HEK293 (cell line): ENCODE measurements at regions not wholly inside any gene's neighbourhood (a gene's known extent, or its start where the extent isn't known, plus 50 kb on each side); places are given as distances from the start of the nearest gene placed in this dataset.

Experiments
- ZNF404 ChIP-seq: fragments of 450-650 bp; formaldehyde crosslinking; IDR thresholded peaks from 2 replicates; pipeline ENCODE4 v1.5.1; 2017; ENCODE audit warnings: missing biosample characterization, missing genetic modification characterization
- TF ChIP-seq, protein P1 (sequence below): fragments of 450-650 bp; formaldehyde crosslinking; optimal IDR thresholded peaks from 2 replicates; pipeline ENCODE3; 2016; ENCODE audit warnings: missing biosample characterization, mild to moderate bottlenecking, missing genetic modification characterization
- TF ChIP-seq, protein P2 (sequence below): fragments of 450-650 bp; formaldehyde crosslinking; IDR thresholded peaks from 2 replicates; pipeline ENCODE4 v1.5.1; 2016; ENCODE audit warnings: missing biosample characterization, missing genetic modification characterization

- TF ChIP-seq, protein P1, sequence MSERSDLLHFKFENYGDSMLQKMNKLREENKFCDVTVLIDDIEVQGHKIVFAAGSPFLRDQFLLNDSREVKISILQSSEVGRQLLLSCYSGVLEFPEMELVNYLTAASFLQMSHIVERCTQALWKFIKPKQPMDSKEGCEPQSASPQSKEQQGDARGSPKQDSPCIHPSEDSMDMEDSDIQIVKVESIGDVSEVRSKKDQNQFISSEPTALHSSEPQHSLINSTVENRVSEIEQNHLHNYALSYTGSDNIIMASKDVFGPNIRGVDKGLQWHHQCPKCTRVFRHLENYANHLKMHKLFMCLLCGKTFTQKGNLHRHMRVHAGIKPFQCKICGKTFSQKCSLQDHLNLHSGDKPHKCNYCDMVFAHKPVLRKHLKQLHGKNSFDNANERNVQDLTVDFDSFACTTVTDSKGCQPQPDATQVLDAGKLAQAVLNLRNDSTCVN (tag by site-specific recombination) = no peak
- TF ChIP-seq, protein P2, sequence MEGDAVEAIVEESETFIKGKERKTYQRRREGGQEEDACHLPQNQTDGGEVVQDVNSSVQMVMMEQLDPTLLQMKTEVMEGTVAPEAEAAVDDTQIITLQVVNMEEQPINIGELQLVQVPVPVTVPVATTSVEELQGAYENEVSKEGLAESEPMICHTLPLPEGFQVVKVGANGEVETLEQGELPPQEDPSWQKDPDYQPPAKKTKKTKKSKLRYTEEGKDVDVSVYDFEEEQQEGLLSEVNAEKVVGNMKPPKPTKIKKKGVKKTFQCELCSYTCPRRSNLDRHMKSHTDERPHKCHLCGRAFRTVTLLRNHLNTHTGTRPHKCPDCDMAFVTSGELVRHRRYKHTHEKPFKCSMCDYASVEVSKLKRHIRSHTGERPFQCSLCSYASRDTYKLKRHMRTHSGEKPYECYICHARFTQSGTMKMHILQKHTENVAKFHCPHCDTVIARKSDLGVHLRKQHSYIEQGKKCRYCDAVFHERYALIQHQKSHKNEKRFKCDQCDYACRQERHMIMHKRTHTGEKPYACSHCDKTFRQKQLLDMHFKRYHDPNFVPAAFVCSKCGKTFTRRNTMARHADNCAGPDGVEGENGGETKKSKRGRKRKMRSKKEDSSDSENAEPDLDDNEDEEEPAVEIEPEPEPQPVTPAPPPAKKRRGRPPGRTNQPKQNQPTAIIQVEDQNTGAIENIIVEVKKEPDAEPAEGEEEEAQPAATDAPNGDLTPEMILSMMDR (tag by site-specific recombination) = no peak
- TF ChIP-seq ZNF404 (tag by site-specific recombination) = no peak
Measured at GRCh38 chr20:25989196-25989595, 292.5 kb upstream of the ZNF337 start.
